ENCODE measurements at regions not wholly inside any gene's neighbourhood (a gene's known extent, or its start where the extent isn't known, plus 50 kb on each side); places are given as distances from the start of the nearest gene placed in this dataset.

DNA sequence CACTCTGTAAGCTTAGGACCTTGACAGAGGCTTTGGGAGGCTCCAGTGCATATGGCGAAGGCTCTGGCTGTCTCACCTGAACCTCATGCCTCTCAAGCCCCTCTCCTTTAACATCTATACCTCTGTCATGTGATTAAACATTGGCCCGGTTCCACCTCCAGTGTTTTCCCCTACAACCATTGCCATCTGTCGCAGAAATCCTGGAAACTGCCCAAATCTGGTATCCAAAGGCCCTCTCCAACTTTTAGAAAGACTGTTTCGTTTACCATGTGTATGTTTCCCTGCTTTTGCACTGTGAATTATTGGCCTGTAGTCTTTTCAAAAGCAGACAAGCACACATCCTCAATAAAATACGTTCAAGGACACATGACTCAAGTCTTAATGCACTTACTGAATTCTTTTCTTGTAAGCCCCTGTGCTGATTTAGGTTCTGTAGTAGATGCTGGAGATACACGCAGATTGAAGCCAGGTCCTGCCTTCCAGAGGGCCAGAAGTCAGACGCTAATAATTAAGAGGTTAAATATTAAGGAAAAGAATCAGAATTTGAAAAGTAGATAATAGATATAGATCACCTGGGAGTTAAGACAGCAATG lies 386.4 kb upstream of the SLC14A2 start:
- TF ChIP-seq, protein P1, sequence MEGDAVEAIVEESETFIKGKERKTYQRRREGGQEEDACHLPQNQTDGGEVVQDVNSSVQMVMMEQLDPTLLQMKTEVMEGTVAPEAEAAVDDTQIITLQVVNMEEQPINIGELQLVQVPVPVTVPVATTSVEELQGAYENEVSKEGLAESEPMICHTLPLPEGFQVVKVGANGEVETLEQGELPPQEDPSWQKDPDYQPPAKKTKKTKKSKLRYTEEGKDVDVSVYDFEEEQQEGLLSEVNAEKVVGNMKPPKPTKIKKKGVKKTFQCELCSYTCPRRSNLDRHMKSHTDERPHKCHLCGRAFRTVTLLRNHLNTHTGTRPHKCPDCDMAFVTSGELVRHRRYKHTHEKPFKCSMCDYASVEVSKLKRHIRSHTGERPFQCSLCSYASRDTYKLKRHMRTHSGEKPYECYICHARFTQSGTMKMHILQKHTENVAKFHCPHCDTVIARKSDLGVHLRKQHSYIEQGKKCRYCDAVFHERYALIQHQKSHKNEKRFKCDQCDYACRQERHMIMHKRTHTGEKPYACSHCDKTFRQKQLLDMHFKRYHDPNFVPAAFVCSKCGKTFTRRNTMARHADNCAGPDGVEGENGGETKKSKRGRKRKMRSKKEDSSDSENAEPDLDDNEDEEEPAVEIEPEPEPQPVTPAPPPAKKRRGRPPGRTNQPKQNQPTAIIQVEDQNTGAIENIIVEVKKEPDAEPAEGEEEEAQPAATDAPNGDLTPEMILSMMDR (conservative IDR thresholded peaks at IDR 0.05; ENCODE audit: control insufficient read depth, insufficient read depth, low read depth, low read length): no peak
- no peak overlapping the region for H3K4me3 ChIP-seq (ENCODE audit: control insufficient read depth, low read depth, low read length)
- no peak for DNase-seq (ENCODE audit: low read depth)

DNA sequence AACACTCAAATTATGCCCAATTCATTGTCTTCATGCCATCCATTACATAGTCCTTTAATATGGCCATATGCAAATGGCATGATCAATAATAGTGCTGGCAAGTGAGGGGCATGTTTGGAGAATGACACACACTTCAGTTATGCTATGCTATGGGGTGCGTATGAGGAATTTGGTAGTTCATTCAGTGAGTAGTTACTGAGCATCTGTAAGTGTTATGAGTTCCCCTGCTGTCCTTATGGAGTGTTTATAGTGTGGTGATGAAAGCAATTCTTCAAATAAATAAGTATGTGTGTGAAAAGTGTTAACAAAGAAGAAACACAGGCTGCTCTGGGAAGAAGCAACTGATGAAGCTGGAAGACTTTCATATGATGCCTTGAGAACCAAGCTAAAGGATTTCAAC lies 383.7 kb upstream of the SLC14A2 start:
- H3K4me3 ChIP-seq (ENCODE audit: control insufficient read depth, low read depth, low read length): no peak overlapping the region
- no peak for DNase-seq (ENCODE audit: low read depth)
- TF ChIP-seq, protein P1 (conservative IDR thresholded peaks at IDR 0.05; ENCODE audit: control insufficient read depth, insufficient read depth, low read depth, low read length): no peak

GRCh38 chr18:45232061-45232460 lies 383.2 kb upstream of the SLC14A2 start:
- no peak for DNase-seq (ENCODE audit: low read depth)
- no peak overlapping the region for H3K4me3 ChIP-seq (ENCODE audit: control insufficient read depth, low read depth, low read length)
- TF ChIP-seq, protein P1 (conservative IDR thresholded peaks at IDR 0.05; ENCODE audit: control insufficient read depth, insufficient read depth, low read depth, low read length): no peak

DNA sequence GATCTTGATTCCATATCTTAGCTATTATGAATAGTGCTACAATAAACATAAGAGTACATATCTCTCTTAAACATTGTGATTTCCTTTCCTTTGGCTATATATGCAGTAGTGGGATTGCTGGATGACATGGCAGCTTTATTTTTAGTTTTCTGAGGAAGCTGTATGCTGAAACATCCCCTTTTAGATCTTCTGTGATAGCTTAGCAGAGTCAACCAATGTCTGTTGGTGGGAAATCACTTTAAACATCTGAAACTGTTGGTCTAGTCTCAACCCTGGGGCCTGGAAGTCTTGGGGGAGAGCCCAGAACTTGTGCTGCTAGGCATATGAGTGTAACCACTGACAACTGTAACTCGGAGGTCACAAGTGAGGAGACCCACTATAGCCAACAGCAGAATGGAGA lies 378.6 kb upstream of the SLC14A2 start:
- DNase-seq (ENCODE audit: low read depth): no peak
- TF ChIP-seq, protein P1 (conservative IDR thresholded peaks at IDR 0.05; ENCODE audit: control insufficient read depth, insufficient read depth, low read depth, low read length): no peak
- no peak overlapping the region for H3K4me3 ChIP-seq (ENCODE audit: control insufficient read depth, low read depth, low read length)

DNA sequence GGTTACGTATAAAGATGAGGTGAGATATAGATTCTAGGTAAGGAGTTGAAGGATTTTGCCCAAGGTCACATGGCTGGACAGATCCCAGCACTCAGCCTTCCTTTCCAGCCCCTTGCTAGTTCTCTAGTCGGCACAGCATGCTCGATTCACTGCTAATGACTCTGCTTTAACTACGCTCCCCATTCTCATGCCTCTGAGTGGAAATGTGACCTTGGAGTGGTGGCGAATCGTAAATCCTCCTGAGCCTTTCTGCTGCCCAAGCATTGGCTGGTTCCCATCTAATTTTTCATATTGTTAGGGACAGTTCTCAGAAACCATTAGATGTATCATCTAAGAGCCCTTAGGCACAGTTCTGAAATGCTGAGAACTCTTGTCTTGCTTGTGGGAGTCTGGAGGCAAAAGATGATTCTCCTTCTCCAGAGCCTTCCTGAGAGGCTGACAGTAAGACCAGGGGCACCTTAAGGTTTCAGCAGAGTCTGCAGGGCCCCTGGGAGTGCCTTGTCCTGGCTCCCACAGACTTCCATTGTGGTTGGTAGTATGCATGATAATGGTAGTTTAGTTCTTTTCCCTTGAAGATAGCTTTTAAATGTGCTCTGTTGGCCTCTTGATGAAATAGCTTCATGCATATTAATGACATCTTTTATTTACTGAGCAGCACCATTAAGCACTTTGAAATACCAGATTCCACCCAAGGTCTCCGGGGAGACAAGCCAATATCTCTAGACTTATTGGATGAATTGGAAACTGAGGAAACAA lies 377.8 kb upstream of the SLC14A2 start:
- H3K4me3 ChIP-seq (ENCODE audit: control insufficient read depth, low read depth, low read length): no peak overlapping the region
- TF ChIP-seq, protein P1 (conservative IDR thresholded peaks at IDR 0.05; ENCODE audit: control insufficient read depth, insufficient read depth, low read depth, low read length): no peak
- no peak for DNase-seq (ENCODE audit: low read depth)

- TF ChIP-seq, protein P1 (conservative IDR thresholded peaks at IDR 0.05; ENCODE audit: control insufficient read depth, insufficient read depth, low read depth, low read length): no peak
- H3K4me3 ChIP-seq (ENCODE audit: control insufficient read depth, low read depth, low read length): no peak overlapping the region
- no peak for DNase-seq (ENCODE audit: low read depth)
Measured at GRCh38 chr18:45241271-45241670, 374.0 kb upstream of the SLC14A2 start.
